ENCODE measurements at regions not wholly inside any gene's neighbourhood (a gene's known extent, or its start where the extent isn't known, plus 50 kb on each side); places are given as distances from the start of the nearest gene placed in this dataset.

DNA sequence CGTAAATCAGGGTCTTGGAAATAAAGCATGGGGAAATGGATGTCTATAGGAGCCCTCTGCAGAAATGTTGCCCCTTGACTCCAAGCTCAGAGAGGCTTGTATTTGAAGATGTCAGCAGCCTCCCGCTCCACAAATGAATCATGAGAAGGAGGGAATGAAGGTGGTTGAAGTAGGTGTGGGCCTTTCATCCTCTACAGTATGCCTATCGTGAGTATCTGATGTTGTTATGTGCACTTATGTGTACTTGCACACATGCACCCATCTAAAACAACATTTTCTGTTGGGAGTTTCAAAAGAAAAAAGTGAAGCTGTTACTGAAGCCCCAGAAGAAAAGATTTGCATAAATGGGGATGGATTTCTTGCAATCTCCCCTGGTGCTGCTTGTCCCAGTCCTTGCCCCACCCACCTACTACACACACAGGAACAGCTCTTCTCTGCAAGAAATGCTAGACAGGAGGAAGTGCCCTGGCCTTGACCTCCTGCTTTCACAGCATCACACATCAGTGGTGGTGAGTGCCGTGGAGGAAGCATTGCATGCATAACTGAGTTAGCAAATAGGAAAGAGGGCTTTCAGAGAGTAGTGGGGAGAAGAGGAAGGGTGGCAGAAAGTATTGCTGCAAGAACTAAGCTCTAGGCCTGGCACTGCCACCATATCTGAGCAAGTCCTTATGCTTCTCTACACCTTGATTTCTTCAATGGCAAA is 156.1 kb downstream of the SNX18 start:
- no peak for TF ChIP-seq GATA1 (IDR thresholded peaks at IDR 0.05; ENCODE audit: low read depth, low read length)
- TF ChIP-seq POLR2A (IDR thresholded peaks at IDR 0.05; ENCODE audit: low read length), result no peak
- DNase-seq, result no peak

DNA sequence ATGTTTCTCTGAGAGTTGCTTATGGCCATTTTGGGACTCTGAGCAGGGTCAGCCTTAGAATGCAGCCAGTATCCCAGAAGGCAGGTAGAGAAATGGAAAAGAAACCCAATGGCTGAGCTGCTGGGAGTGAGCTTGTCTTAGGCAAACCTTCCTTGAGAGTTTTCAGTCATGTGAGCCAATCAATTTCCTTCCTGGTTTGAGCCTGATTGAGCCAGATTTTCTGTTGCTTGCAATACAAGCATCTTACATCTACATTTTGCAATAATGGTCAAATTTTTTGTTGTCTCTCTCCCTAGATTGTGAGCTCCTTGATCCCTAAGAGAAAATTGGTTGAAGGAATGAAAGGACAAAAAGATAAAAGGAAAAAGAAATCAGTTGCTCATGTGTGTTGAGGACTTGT is 155.3 kb downstream of the SNX18 start:
- no peak for TF ChIP-seq GATA1 (IDR thresholded peaks at IDR 0.05; ENCODE audit: low read depth, low read length)
- no peak for TF ChIP-seq POLR2A (IDR thresholded peaks at IDR 0.05; ENCODE audit: low read length)
- DNase-seq, result no peak

GRCh38 chr5:54671681-54672080 is 154.1 kb downstream of the SNX18 start:
- TF ChIP-seq POLR2A (IDR thresholded peaks at IDR 0.05; ENCODE audit: low read length), result no peak
- TF ChIP-seq GATA1 (IDR thresholded peaks at IDR 0.05; ENCODE audit: low read depth, low read length), result no peak
- DNase-seq, result no peak

- TF ChIP-seq GATA1 (IDR thresholded peaks at IDR 0.05; ENCODE audit: low read depth, low read length) (no peak), POLR2A (IDR thresholded peaks at IDR 0.05; ENCODE audit: low read length) (no peak)
- DNase-seq, result no peak
Measured at GRCh38 chr5:54671111-54671531, 153.6 kb downstream of the SNX18 start.

- TF ChIP-seq GATA1 (IDR thresholded peaks at IDR 0.05; ENCODE audit: low read depth, low read length) (no peak), POLR2A (IDR thresholded peaks at IDR 0.05; ENCODE audit: low read length) (no peak)
- DNase-seq, result no peak
Measured at GRCh38 chr5:54670281-54670680, 152.7 kb downstream of the SNX18 start.

DNA sequence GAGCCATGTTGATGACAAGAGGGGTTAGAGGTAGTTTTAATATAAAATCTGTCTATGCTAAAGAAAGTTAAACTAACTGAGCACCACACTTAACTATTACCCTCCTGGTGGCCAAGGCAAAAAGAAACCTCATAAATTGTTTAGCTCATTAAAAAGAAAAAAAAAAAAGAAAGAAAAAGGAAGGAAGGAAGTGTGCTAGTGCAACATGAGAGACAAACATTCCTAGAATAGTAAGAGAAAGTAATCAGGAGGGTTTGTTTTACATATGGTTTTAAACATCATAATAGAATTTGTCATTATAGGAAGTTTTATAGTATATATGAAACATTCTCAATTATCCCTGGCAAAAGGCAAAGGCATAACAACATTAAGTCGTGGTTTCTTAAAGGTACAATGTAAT is 152.3 kb downstream of the SNX18 start:
- DNase-seq, result no peak
- TF ChIP-seq GATA1 (IDR thresholded peaks at IDR 0.05; ENCODE audit: low read depth, low read length) (no peak), POLR2A (IDR thresholded peaks at IDR 0.05; ENCODE audit: low read length) (no peak)

- no peak for DNase-seq
- TF ChIP-seq POLR2A (IDR thresholded peaks at IDR 0.05; ENCODE audit: low read length), result no peak
- no peak for TF ChIP-seq GATA1 (IDR thresholded peaks at IDR 0.05; ENCODE audit: low read depth, low read length)
Measured at GRCh38 chr5:54669285-54669684, 151.7 kb downstream of the SNX18 start.

DNA sequence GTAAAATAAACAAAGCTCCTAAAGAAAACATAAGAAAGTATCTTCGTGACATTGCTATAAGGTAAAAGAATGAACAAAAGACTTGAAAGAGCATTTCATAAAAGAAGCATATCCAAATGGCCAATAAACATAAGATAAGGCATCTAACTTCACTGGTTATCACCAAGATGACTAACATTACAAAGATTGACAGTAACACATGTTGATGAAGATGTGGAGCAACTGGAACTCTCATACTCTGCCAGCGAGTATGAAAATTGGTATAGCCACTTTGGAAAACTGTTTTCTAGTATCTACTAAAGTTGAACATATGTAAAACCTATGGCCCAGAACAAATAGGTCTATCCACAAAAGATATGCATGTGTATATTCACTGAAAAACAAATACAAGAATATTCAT is 150.5 kb downstream of the SNX18 start:
- no peak for DNase-seq
- TF ChIP-seq POLR2A (IDR thresholded peaks at IDR 0.05; ENCODE audit: low read length), result no peak
- TF ChIP-seq GATA1 (IDR thresholded peaks at IDR 0.05; ENCODE audit: low read depth, low read length), result no peak

- DNase-seq, result no peak
- no peak for TF ChIP-seq GATA1 (IDR thresholded peaks at IDR 0.05; ENCODE audit: low read depth, low read length)
- TF ChIP-seq POLR2A (IDR thresholded peaks at IDR 0.05; ENCODE audit: low read length), result no peak
Measured at GRCh38 chr5:54667136-54667535, 149.6 kb downstream of the SNX18 start.

DNA sequence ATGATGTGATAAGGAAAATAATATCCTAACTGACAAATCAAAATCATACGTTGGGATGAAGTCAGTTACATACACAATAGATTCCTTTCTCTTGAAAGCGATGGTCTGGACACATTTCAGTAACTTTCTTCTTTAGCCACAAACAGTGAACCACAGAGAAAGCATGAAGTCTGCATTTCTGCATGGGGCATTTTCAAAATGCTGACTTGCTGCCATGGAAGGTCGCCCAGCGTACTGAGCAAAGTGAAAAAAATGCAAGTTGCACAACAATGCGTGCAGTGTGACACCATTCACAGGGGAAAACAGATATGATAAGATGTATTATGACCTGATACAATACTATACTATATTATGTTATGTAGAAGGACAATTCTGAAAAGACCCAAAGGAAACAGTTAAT is 146.3 kb downstream of the SNX18 start:
- TF ChIP-seq GATA1 (IDR thresholded peaks at IDR 0.05; ENCODE audit: low read depth, low read length) (no peak), POLR2A (IDR thresholded peaks at IDR 0.05; ENCODE audit: low read length) (no peak)
- DNase-seq, result no peak

DNA sequence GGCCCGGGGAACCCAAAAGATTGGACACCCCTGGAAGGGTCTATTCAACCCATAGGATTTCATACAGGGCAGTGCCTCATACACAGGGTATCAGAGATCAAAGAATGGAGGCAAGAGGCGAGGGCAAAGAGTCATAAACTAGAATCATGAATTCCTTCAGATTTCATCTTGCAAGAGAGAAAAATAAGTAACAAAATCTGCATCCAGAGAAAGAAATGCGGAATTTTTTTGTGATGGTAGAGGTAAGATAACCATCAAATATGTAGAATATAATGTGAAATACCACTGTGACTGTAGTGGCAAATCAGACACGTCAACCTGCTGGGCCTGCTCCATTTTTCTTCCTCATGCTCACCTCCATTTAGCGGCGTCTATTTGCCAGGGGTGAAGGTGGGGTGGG is 143.6 kb downstream of the SNX18 start:
- no peak for TF ChIP-seq POLR2A (IDR thresholded peaks at IDR 0.05; ENCODE audit: low read length)
- TF ChIP-seq GATA1 (IDR thresholded peaks at IDR 0.05; ENCODE audit: low read depth, low read length), result no peak
- no peak for DNase-seq

GRCh38 chr5:54659700-54660131 is 142.2 kb downstream of the SNX18 start:
- DNase-seq, result no peak

GRCh38 chr5:54658010-54658409 is 140.5 kb downstream of the SNX18 start:
- peak; percentile 38 to 54 for DNase-seq
- TF ChIP-seq GATA1 (IDR thresholded peaks at IDR 0.05; ENCODE audit: low read depth, low read length) (no peak), POLR2A (IDR thresholded peaks at IDR 0.05; ENCODE audit: low read length) (no peak)

More at GRCh38 chr5:54659700-54660131, 142.2 kb downstream of the SNX18 start:
- TF ChIP-seq POLR2A (IDR thresholded peaks at IDR 0.05; ENCODE audit: low read length) (no peak), GATA1 (IDR thresholded peaks at IDR 0.05; ENCODE audit: low read depth, low read length) (no peak)

DNA sequence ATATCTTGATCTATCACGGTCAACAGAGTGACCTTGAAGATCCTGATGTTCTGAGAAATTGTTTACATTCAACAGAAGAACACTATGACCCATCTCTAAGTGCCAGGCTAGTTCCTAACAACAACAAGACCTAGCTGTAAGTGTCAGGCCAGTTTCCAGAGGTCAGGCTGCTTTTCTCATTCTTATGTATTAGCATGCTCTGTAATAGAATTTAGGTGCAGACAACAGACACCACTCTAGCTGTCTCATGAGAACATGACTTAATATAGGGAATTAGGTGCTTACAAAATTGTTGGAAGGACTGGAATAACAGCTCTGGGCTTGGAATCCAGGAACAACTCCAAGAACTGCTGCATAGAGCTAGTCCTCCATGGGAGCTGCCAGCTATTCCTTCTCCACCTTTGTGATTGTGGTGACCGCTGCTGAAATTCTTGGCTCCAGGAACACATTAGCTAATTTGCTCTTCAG is 138.7 kb downstream of the SNX18 start:
- DNase-seq, result no peak

GRCh38 chr5:54655761-54656160 is 138.2 kb downstream of the SNX18 start:
- no peak for DNase-seq
- no peak for TF ChIP-seq POLR2A (IDR thresholded peaks at IDR 0.05; ENCODE audit: low read length)

More for the DNA sequence above, 138.7 kb downstream of the SNX18 start:
- no peak for TF ChIP-seq GATA1 (IDR thresholded peaks at IDR 0.05; ENCODE audit: low read depth, low read length)
- no peak for TF ChIP-seq POLR2A (IDR thresholded peaks at IDR 0.05; ENCODE audit: low read length)
